ENCODE measurements at regions not wholly inside any gene's neighbourhood (a gene's known extent, or its start where the extent isn't known, plus 50 kb on each side); places are given as distances from the start of the nearest gene placed in this dataset.

DNA sequence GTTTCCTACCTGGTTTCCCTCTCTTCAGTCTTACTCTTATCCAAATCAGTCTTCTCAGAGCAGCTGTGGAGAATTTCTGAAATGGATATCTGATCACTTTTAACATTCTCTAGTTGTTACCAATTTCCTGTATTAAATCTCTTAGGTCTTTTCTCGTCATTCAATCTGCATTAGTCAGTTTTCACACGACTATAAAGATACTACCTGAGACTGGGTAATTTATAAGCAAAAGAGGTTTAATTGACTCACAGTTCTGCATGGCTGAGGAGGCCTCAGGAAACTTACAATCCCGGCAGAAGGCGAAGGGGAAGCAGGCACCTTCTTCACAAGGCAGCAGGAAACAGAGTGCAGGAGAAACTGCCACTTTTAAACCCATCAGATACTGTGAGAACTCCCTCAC, 444.8 kb downstream of the GATA3 start:
- no peak for DNase-seq

DNA sequence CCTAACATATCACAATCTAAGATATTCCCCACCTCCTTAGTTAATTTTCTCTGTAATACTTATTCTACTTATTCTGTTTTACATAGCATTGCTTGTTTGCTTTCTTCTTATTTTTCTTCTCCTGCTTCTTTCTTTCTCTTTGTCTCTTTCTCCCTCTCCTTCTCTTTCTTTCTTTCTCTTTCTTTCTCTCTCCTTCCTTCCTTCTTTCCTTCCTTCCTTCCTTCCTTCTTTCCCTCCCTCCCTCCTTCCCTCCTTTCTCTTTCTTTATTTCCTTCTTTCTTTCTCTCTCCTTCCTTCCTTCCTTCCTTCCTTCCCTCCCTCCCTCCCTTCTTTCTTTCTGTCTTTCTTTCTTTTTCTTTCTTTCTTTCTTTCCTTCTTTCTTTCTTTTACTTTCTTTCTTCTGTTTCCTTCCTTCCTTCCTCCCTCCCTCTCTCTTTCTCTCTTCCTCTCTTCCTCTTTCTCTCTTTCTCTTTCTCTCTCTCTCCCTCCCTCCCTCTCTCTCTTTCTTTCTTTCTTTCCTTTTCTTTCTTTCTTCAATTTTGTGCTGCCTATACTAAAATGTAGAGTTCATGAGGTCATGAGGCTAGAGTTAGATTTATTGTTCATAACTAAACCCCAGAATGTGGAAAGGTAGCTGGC, 445.4 kb downstream of the GATA3 start:
- no peak for DNase-seq

GRCh38 chr10:8502573-8502972, 448.1 kb downstream of the GATA3 start:
- no peak for DNase-seq

DNA sequence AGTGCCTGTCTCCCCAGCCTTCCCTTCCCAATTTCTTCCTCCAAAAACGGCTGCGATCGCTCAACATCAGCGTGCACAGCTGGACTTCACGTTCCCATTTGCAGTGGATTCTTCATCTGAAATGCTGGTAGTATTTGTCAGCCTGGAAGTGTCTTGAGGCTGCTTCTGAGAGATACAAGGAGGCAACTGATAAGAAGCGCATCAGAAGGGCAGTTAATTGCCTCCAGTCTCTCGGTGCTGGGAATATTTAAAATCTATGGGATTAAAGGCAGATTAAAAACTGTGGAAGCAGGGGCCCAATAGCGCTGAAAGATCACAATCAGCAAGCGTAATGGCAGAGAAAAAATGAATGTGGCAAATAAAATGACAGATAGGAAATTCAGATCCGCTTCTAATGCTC, 450.0 kb downstream of the GATA3 start:
- DNase-seq, result no peak

- DNase-seq, result no peak
These were observed 452.7 kb downstream of the GATA3 start for GRCh38 chr10:8507156-8507555.

DNA sequence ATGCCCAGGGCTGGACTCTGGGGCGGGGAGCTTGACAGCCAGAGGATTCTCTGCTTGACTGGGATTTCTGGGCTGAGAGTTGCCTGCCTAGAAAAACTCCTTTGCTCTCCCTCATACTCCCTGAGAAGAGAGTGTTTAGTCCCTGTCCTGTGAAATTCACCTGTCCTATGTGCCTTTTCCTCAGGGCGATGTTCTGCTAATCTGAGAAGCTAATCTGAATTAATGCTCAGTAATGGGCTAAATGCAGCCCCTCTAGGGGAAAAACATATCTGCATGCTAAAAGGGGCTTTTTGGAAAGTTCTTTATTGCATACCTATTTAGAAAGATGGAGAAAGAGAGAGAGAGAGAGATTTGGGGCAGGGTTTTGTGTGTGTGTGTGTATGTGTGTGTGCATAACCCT, 454.4 kb downstream of the GATA3 start:
- no peak for DNase-seq

DNA sequence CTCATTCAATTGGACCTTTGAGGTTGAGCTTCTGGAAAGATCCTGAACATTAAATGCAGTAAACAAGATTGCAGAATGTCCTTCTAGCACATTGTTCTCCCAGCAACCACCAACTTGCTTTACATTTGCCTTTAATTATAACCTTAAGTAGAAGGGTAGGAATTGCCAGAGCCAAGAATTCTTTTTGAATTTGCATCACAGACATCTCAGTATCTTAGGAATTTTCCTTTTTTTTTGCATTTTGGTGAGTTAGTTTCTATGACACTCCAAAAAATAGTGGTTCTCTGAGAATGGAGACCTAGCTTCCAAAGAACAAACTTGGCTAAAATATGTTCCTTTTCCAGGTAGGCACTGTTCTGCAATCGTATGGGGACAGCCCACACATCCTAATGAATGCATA, 456.0 kb downstream of the GATA3 start:
- no peak for DNase-seq

GRCh38 chr10:8511026-8511425, 456.5 kb downstream of the GATA3 start:
- DNase-seq, result no peak

- DNase-seq, result no peak
These were observed 459.0 kb downstream of the GATA3 start for GRCh38 chr10:8513155-8514147.

DNA sequence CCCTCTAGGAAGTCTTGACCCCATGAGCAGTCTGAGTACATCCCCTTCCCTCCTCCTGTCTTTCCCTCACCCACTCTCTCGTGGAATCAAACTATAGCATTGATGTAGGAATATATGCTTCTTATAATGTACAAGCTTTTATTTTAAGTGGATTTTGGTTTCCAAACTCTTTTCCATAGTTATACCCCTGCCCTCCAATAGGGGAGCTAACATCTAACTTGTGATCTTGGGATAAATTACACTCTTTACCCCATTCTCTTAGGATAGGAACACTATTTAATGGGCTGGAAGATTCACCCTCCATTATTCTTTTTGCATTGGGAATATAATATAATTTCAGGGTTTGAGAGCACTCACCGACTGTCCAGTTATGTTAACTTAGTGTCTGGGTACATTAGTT, 465.9 kb downstream of the GATA3 start:
- no peak for DNase-seq

- no peak for DNase-seq
These were observed 473.3 kb downstream of the GATA3 start for GRCh38 chr10:8527773-8528172.

GRCh38 chr10:8531116-8531515, 476.6 kb downstream of the GATA3 start:
- no peak for DNase-seq

- DNase-seq, result no peak
These were observed 478.2 kb downstream of the GATA3 start for GRCh38 chr10:8532647-8533046.

GRCh38 chr10:8533462-8533861, 479.0 kb downstream of the GATA3 start:
- DNase-seq, result no peak

DNA sequence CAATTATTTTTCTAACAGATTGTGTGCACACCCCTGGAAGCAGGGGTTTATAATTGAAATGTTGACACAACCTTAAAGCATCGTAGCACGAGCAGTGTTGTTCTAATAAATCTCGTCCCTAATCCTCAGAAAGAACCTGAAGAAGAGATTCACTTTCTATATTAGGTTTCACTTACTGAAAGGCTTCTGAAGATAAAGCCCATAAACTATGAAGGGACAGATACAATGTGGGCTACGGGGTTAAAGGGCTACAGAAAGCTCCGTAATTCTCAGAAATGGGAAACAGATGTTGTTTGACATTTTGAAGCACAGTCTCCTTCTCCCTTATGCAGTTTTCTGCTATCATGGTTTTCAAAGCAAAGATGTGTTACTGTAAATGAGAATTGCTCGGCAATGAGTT, 479.6 kb downstream of the GATA3 start:
- DNase-seq, result no peak

- DNase-seq, result no peak
These were observed 480.4 kb downstream of the GATA3 start for GRCh38 chr10:8534891-8535290.

GRCh38 chr10:8539056-8539455, 484.6 kb downstream of the GATA3 start:
- no peak for DNase-seq

DNA sequence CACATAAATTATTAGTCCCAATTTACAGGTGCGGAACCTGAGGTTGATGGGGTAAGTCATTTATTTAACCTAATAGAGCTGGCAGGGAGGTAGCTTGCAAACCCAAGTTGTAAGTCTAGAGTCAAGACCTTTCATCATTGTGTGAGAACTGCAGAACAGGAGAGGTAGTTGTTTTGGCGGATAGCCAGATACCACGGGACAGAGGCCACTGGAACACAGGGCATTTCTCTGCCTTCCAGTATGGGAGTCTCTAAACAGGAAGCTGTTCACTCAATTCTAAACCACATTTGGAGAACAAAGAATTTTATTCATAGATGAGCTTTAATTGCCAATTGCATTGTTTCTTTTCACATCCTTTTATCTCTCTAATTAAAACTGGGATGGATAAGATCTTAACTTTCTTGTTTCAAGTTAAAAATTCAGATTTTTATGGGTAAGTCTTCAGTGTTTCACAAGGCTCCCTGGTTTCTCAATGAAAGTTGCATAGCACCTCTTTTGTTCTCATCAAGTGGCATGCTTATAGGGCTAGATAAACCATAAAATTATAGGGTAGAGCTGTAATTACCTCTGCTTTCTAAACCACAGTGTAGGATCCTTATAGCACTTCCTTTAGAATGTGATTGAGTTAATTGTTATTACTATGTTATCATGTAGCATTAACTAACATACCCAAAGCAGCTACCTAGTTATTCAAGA, 489.0 kb downstream of the GATA3 start:
- no peak for DNase-seq

DNA sequence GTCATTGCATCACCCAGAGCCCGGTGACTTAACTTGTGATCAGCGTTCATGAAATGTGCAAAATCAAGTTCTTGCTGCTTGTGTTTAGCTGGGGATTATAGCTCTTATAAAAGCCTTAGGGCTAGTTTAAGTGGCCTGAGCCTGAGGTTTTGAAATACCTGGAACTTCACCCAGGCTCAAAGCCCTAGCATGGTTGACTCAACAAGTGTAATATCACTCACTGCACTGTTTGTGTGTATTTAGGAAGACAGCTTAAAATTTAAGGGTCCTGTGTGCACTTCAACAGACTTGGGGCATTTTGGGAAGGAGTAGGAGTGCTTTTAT, 489.5 kb downstream of the GATA3 start:
- no peak for DNase-seq

- DNase-seq, result no peak
These were observed 490.0 kb downstream of the GATA3 start for GRCh38 chr10:8544500-8544899.

GRCh38 chr10:8554574-8554973, 500.1 kb downstream of the GATA3 start:
- DNase-seq, result no peak

DNA sequence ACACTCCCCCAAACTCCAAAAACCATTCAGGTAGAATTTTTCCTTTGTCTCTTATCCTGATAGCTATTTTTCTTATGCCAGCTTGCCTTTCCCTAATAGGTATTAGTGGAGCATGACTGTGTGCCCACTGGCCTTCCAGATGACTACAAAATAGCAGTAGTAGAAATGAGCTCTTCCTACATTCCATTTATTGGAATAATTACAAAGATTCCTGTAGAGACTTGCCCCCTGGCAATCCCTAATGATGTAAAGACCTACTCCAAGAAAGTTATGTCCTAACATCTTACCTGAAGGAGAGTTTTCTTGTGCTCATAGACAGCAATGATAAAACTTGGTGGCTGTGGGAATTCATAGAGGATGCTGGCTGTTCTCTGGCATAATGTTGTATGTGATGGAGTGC, 501.8 kb downstream of the GATA3 start:
- DNase-seq, result no peak

GRCh38 chr10:8563478-8563877, 509.0 kb downstream of the GATA3 start:
- DNase-seq, result no peak

GRCh38 chr10:8566737-8567136, 512.2 kb downstream of the GATA3 start:
- no peak for DNase-seq
